Neural progenitor cell (in vitro differentiated cells): ENCODE measurements at regions not wholly inside any gene's neighbourhood (a gene's known extent, or its start where the extent isn't known, plus 50 kb on each side); places are given as distances from the start of the nearest gene placed in this dataset.

ENCODE experiments used
- CTCF ChIP-seq: fragments of 200-600 bp; sonication (generic); IDR thresholded peaks from 2 replicates; pipeline ENCODE4 v1.5.1; 2017; ENCODE audit warnings: antibody characterized with exemption, mild to moderate bottlenecking
- EZH2 ChIP-seq: fragments of 200-600 bp; sonication (generic); IDR thresholded peaks from 2 replicates; pipeline ENCODE4 v1.6.1; 2017; ENCODE audit warnings: antibody characterized with exemption, mild to moderate bottlenecking, moderate library complexity

- TF ChIP-seq CTCF (no peak), EZH2 (no peak)
Observed at GRCh38 chr9:115513148-115513547, 395.2 kb upstream of the TNC start.
